ENCODE measurements at regions not wholly inside any gene's neighbourhood (a gene's known extent, or its start where the extent isn't known, plus 50 kb on each side); places are given as distances from the start of the nearest gene placed in this dataset.

- no peak for TF ChIP-seq ZNF672 (CRISPR knock-in tag; IDR thresholded peaks at IDR 0.05)
- TF ChIP-seq JDP2 (CRISPR knock-in tag; IDR thresholded peaks at IDR 0.05; ENCODE audit: borderline replicate concordance), result no peak
- TF ChIP-seq NFE2L2 (IDR thresholded peaks at IDR 0.05; ENCODE audit: low read length), result no peak
- no peak for TF ChIP-seq GABPA (IDR thresholded peaks at IDR 0.05; ENCODE audit: low read depth, low read length)
- no peak for TF ChIP-seq GABPA (CRISPR knock-in tag; IDR thresholded peaks at IDR 0.05; ENCODE audit: low read depth)
- TF ChIP-seq JUND (CRISPR knock-in tag; IDR thresholded peaks at IDR 0.05), result no peak
- TF ChIP-seq TFDP2 (CRISPR knock-in tag; IDR thresholded peaks at IDR 0.05), result no peak
- TF ChIP-seq YY1 (IDR thresholded peaks at IDR 0.05; ENCODE audit: insufficient read depth, insufficient replicate concordance, low read depth, low read length), result no peak
- no peak for TF ChIP-seq POLR2A (IDR thresholded peaks at IDR 0.05; ENCODE audit: insufficient read depth in 1 of 2, low read depth in 2 of 2, low read length in 2 of 2)
- TF ChIP-seq HINFP (CRISPR knock-in tag; IDR thresholded peaks at IDR 0.05; ENCODE audit: low read depth), result no peak
- TF ChIP-seq KAT8 (CRISPR knock-in tag; IDR thresholded peaks at IDR 0.05), result no peak
- TF ChIP-seq MXI1 (IDR thresholded peaks at IDR 0.05; ENCODE audit: borderline replicate concordance, low read depth, low read length), result no peak
- no peak for TF ChIP-seq POLR2AphosphoS5 (IDR thresholded peaks at IDR 0.05; ENCODE audit: low read depth, low read length)
- no peak for TF ChIP-seq ZFP36 (IDR thresholded peaks at IDR 0.05; ENCODE audit: borderline replicate concordance, low read depth, low read length, partially characterized antibody)
- no peak for TF ChIP-seq HNRNPL (IDR thresholded peaks at IDR 0.05; ENCODE audit: low read depth, low read length)
Measured at GRCh38 chr1:184914149-184914548, 60.2 kb downstream of the NIBAN1 start.
